CD4-positive, alpha-beta T cell treated with Interleukin-4 for 4 hours (primary cell): ENCODE measurements at regions not wholly inside any gene's neighbourhood (a gene's known extent, or its start where the extent isn't known, plus 50 kb on each side); places are given as distances from the start of the nearest gene placed in this dataset.
"Not testable (repeated sequence)": the region's sequence is repeated elsewhere in the genome, so short reads cannot be mapped to it uniquely, and the experiment has no call there.

Experiments
- DNase-seq: peaks from one replicate; pipeline ENCODE4 v3.0.0-alpha.2; 2020

DNA sequence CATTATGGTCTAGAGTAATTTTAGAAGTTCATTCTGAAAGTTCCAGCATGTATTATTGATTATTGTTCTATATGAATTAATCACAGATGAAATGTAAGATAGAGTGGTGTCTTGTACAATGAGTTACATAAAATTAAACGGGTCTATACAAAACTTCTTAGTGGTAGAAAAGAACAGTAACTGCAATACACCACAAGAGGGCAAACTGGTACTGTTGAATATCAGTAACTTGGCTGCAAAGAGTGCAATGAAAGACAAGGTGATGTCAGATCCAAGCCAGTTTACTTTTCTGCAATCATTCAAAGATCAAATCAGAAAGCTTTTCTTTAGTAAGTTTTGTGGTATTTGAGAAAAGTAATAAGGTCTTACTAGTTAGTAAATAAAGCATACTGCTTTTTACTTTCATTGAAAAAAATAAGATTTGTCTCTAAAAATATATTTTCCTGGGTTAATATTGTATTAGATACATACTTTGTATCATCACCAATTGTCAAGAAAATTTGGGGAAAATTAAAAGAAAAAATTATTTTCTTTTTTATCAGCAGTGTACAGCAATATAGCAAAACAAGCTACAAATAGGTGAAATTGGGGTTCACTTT lies 66.4 kb upstream of the BTG3 start:
- peak; percentile 80 for DNase-seq

- not testable (repeated sequence) for DNase-seq
Measured at GRCh38 chr21:17676930-17677329, 64.2 kb upstream of the BTG3 start.

GRCh38 chr21:17674106-17674505 lies 61.4 kb upstream of the BTG3 start:
- DNase-seq: no peak

DNA sequence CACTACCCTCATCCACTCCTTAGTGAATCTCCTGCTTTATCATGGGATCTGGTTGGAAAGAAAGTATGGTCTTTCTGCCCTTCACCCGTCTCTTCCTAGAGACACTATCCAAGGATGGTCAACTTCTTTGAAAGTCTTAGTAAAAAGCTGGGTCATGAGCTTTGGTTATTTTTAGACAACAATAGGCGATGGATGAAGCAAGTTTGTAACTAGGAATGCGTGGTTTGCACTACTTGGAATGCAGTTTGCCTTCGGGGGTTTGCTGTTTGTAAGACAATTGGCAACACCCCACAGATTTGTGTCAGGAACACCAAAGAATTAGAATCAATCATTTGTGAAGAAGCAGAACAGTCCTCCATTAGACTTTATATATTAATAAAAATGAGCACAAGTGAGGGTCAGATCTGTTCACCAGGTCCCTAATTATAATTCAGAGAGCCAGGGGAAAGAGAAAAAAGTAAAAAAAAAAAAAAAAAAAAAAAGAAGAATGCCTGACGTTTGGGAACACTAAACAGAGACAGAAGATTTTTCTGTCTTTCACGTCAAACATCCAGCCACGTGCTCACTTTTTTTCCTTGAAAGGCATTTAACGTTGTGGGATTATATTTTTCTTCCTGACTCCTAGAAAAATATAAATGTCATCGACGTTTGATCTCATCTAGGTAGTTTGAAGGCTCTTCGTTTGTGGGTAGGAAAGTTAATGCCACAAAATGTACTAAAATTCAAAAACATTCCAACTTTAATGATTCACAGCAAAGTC lies 60.7 kb upstream of the BTG3 start:
- DNase-seq: no peak

DNA sequence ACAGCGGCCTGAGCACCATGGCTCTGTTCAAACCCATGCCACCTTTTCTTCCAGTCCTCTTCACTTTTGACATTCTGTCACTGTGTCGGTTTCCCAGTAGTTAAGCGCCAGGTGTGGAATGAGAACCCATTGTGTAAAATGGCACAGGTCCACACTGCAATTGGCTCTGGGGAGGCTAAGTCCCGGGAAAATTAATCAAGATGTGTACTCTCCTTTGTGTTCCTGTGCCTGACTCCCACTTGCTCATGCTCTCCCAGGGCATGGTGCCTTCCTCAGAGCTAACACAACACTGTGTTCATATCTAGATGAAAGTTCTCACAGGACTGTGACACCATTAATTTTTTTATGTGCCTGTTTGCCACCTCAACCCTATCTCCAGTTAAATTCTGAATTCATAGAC lies 59.0 kb upstream of the BTG3 start:
- DNase-seq: no peak

- no peak for DNase-seq
Measured at GRCh38 chr21:17668479-17669140, 55.9 kb upstream of the BTG3 start.

- no peak for DNase-seq
Measured at GRCh38 chr21:17667256-17667655, 54.6 kb upstream of the BTG3 start.
